Smooth muscle cell (in vitro differentiated cells): ENCODE measurements at regions not wholly inside any gene's neighbourhood (a gene's known extent, or its start where the extent isn't known, plus 50 kb on each side); places are given as distances from the start of the nearest gene placed in this dataset.

Experiments
- DNase-seq: peaks from one replicate; lab custom pipeline; 2025; ENCODE audit not compliant: unreplicated experiment; lab: John Stamatoyannopoulos, UW
- H2AFZ ChIP-seq: fragments of 200-600 bp; sonication (generic); 2 replicates; pipeline ENCODE4 v1.6.0; 2016; ENCODE audit warnings: antibody characterized with exemption, low read depth, mild to moderate bottlenecking
- H3F3A ChIP-seq: fragments of 200-600 bp; sonication (generic); 2 replicates; pipeline ENCODE4 v1.6.0; 2017; ENCODE audit warnings: antibody characterized with exemption, low read depth
- H3K27ac ChIP-seq: fragments of 200-600 bp; sonication (generic); 2 replicates; pipeline ENCODE4 v1.5.1; 2016; ENCODE audit warnings: low read depth, mild to moderate bottlenecking
- H3K27me3 ChIP-seq: fragments of 200-600 bp; sonication (generic); 2 replicates; pipeline ENCODE4 v1.6.1; 2016; ENCODE audit warnings: low read depth, mild to moderate bottlenecking
- H3K36me3 ChIP-seq: fragments of 200-600 bp; sonication (generic); 2 replicates; pipeline ENCODE4 v1.5.1; 2016; ENCODE audit warnings: low read depth
- H3K4me1 ChIP-seq: fragments of 200-600 bp; sonication (generic); 2 replicates; pipeline ENCODE4 v1.5.1; 2016; ENCODE audit warnings: low read depth
- H3K4me2 ChIP-seq: fragments of 200-600 bp; sonication (generic); 2 replicates; pipeline ENCODE4 v1.6.0; 2016; ENCODE audit warnings: mild to moderate bottlenecking
- H3K4me3 ChIP-seq: fragments of 200-600 bp; sonication (generic); 2 replicates; pipeline ENCODE4 v1.5.1; 2016; ENCODE audit warnings: mild to moderate bottlenecking
- H3K79me2 ChIP-seq: fragments of 200-600 bp; sonication (generic); 2 replicates; pipeline ENCODE4 v1.6.0; 2016; ENCODE audit warnings: low read depth, mild to moderate bottlenecking
- H3K9ac ChIP-seq: fragments of 200-600 bp; sonication (generic); 2 replicates; pipeline ENCODE4 v1.6.0; 2016; ENCODE audit warnings: low read depth
- H3K9me3 ChIP-seq: fragments of 200-600 bp; sonication (generic); replicated peaks from 2 replicates; pipeline ENCODE4 v1.5.1; 2016; ENCODE audit warnings: low read depth
- H4K20me1 ChIP-seq: fragments of 200-600 bp; sonication (generic); 2 replicates; pipeline ENCODE4 v1.6.0; 2016; ENCODE audit warnings: low read depth
- WGBS: methylation state at CpG from one replicate; pipeline ENCODE4 v1.1.7; 2016; ENCODE audit warnings: low lambda C conversion rate; 5-methylcytosine and 5-hydroxymethylcytosine counted together
- TF ChIP-seq, protein P1 (sequence below): fragments of 200-600 bp; sonication (generic); IDR thresholded peaks from 2 replicates; pipeline ENCODE4 v1.5.1; 2017; ENCODE audit warnings: borderline replicate concordance, mild to moderate bottlenecking, antibody characterized with exemption; ENCODE audit not compliant: insufficient read depth, poor library complexity, severe bottlenecking

DNA sequence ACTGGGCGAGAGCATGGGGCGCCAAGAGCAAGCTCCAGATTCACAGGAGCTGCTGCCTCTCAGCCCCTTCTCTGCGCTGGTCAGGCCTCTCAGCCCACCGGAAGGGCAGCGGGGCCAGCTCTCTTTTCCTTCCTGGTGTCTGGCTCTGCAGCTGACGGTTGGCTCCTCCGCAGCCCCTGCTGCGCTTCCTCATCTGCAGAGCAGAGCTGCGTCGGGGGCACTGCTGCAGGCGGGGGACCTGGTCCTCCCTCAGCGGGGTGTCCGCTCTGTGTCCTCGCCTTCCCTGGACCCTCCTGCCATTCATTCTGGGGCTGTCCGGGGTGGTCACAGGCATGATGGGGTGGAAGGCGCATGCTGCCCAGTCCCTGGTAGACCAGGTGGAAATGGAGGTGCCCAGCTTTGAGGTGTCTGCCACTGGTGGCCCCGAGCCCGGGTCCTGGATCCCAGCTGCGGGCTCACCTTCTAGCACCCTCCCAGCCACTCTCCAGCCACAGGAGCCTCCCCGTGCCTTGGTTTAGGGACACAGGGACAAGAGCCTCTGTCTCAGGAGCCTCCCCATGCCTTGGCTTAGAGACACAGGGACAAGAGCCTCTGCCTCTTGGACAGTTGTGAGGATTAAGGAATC lies 84.8 kb downstream of the IRF8 start:
- Histone ChIP-seq H2AFZ (no peak overlapping the region), H3K36me3 (no peaks in the 10 kb centered on the region), H3K9ac (no peak overlapping the region), H3F3A (no peaks in the 10 kb centered on the region), H3K4me1 (no peaks in the 10 kb centered on the region), H3K27ac (no peak overlapping the region), H3K79me2 (no peaks in the 10 kb centered on the region), H3K4me2 (no peak overlapping the region), H4K20me1 (no peaks in the 10 kb centered on the region), H3K9me3 (no peaks in the 10 kb centered on the region), H3K4me3 (no peak overlapping the region), H3K27me3 (peaks cover under 1% of the 10 kb centered on the region)
- DNase-seq, result no peak
- 91% methylated on average over 20 of the region's 20 CpGs for WGBS
- TF ChIP-seq, protein P1, sequence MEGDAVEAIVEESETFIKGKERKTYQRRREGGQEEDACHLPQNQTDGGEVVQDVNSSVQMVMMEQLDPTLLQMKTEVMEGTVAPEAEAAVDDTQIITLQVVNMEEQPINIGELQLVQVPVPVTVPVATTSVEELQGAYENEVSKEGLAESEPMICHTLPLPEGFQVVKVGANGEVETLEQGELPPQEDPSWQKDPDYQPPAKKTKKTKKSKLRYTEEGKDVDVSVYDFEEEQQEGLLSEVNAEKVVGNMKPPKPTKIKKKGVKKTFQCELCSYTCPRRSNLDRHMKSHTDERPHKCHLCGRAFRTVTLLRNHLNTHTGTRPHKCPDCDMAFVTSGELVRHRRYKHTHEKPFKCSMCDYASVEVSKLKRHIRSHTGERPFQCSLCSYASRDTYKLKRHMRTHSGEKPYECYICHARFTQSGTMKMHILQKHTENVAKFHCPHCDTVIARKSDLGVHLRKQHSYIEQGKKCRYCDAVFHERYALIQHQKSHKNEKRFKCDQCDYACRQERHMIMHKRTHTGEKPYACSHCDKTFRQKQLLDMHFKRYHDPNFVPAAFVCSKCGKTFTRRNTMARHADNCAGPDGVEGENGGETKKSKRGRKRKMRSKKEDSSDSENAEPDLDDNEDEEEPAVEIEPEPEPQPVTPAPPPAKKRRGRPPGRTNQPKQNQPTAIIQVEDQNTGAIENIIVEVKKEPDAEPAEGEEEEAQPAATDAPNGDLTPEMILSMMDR, result no peak

DNA sequence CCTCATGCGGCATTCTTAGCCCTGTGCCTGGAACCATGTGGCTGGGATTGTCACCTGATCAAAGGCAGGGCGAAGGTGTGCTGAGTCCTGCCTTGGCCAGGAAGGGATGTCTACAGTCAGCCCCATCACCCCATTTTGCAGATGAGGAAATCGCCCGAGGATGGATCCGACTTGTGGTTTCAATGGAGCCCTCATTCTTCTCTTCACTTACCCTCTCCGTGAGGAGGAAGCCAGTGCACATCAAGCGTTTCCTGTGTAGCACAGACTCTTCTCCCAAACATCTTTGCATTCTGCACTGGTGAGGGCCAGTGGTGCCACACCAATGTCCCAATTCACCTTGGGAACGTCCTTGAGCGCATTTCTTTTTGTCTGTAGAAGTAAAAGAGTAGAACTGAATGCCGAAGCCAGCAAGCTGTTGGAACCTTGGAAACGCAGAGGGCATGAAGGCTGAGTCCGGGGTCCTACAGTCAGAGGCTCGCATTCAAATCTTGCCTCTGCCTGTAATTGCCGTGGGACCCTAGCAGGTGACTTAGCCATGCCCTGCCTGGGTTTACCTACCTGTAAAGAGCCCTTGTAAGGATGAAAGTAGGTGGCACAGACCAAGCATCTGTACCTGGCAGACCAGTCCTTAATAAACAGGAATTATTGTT lies 85.4 kb downstream of the IRF8 start:
- no peaks in the 10 kb centered on the region for H3K36me3 ChIP-seq
- no peak overlapping the region for H3K27ac ChIP-seq
- no peaks in the 10 kb centered on the region for H3K4me1 ChIP-seq
- TF ChIP-seq, protein P1, result no peak
- 95% methylated on average over 14 of the region's 14 CpGs for WGBS
- DNase-seq, result no peak
- peaks cover 3% of the 10 kb centered on the region for H3K27me3 ChIP-seq
- no peaks in the 10 kb centered on the region for H4K20me1 ChIP-seq
- H3K9me3 ChIP-seq, result no peaks in the 10 kb centered on the region
- no peak overlapping the region for H3K4me3 ChIP-seq
- H3F3A ChIP-seq, result no peaks in the 10 kb centered on the region
- H3K9ac ChIP-seq, result no peak overlapping the region
- no peaks in the 10 kb centered on the region for H3K79me2 ChIP-seq
- no peak overlapping the region for H2AFZ ChIP-seq
- H3K4me2 ChIP-seq, result no peak overlapping the region

DNA sequence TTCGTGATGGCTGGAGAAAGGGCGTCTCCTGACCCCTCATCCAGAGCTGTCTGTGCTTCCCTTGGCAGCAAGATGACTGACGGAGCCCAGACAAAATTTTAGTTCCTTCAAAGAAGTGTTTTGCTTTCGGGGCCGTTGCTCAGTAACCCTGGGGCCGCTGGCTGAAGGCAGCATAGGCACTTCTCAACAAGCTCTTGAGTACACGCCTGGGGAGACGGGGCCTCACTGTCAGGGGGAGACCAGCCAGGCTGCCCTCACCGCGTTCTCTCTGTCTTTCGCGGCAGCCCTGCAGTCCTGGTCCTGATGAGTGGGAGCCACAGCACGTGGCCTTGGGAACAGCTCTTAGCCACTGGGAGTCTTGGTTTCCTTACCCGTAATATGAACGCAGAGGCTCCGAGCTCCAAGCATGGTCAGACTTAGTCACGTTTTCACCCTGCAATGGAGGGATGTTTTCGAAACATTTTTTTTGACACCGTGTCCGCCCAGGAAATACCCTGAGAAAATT lies 86.0 kb downstream of the IRF8 start:
- H3K36me3 ChIP-seq, result no peaks in the 10 kb centered on the region
- TF ChIP-seq, protein P1, result no peak
- H3K4me3 ChIP-seq, result no peak overlapping the region
- H3K27me3 ChIP-seq, result peaks cover 3% of the 10 kb centered on the region
- H3K4me1 ChIP-seq, result no peaks in the 10 kb centered on the region
- H2AFZ ChIP-seq, result no peak overlapping the region
- WGBS, result 80% methylated on average over 20 of the region's 20 CpGs
- no peaks in the 10 kb centered on the region for H3K79me2 ChIP-seq
- H3K27ac ChIP-seq, result no peak overlapping the region
- no peaks in the 10 kb centered on the region for H3F3A ChIP-seq
- no peak for DNase-seq
- no peaks in the 10 kb centered on the region for H3K9me3 ChIP-seq
- no peaks in the 10 kb centered on the region for H4K20me1 ChIP-seq
- H3K9ac ChIP-seq, result no peak overlapping the region
- H3K4me2 ChIP-seq, result no peak overlapping the region
